EL (cell line): ENCODE measurements at regions not wholly inside any gene's neighbourhood (a gene's known extent, or its start where the extent isn't known, plus 50 kb on each side); places are given as distances from the start of the nearest gene placed in this dataset.

Source experiments
- DNase-seq: peaks from one replicate; pipeline ENCODE4 v3.0.0-alpha.2; 2016

GRCh38 chr10:1911771-1912170 lies 174.4 kb upstream of the ADARB2 start:
- no peak for DNase-seq

- DNase-seq, result no peak
Observed at GRCh38 chr10:1903982-1904381, 166.7 kb upstream of the ADARB2 start.

GRCh38 chr10:1896153-1896552 lies 158.8 kb upstream of the ADARB2 start:
- DNase-seq, result no peak

- DNase-seq, result no peak
Observed at GRCh38 chr10:1895691-1896090, 158.4 kb upstream of the ADARB2 start.

- DNase-seq, result no peak
Observed at GRCh38 chr10:1894912-1895311, 157.6 kb upstream of the ADARB2 start.

GRCh38 chr10:1893941-1894340 lies 156.6 kb upstream of the ADARB2 start:
- no peak for DNase-seq

- no peak for DNase-seq
Observed at GRCh38 chr10:1886039-1886438, 148.7 kb upstream of the ADARB2 start.

- DNase-seq, result no peak
Observed at GRCh38 chr10:1882728-1883127, 145.4 kb upstream of the ADARB2 start.

GRCh38 chr10:1882180-1882579 lies 144.9 kb upstream of the ADARB2 start:
- no peak for DNase-seq

- DNase-seq, result no peak
Observed at GRCh38 chr10:1881636-1882035, 144.3 kb upstream of the ADARB2 start.

GRCh38 chr10:1874533-1874932 lies 137.2 kb upstream of the ADARB2 start:
- DNase-seq, result no peak

GRCh38 chr10:1873661-1874315 lies 136.5 kb upstream of the ADARB2 start:
- no peak for DNase-seq

GRCh38 chr10:1872151-1872726 lies 134.9 kb upstream of the ADARB2 start:
- no peak for DNase-seq

- DNase-seq, result no peak
Observed at GRCh38 chr10:1870491-1870890, 133.2 kb upstream of the ADARB2 start.

GRCh38 chr10:1869861-1870260 lies 132.5 kb upstream of the ADARB2 start:
- DNase-seq, result no peak

- no peak for DNase-seq
Observed at GRCh38 chr10:1860351-1860750, 123.0 kb upstream of the ADARB2 start.

- no peak for DNase-seq
Observed at GRCh38 chr10:1858547-1858946, 121.2 kb upstream of the ADARB2 start.

- DNase-seq, result no peak
Observed at GRCh38 chr10:1858048-1858447, 120.7 kb upstream of the ADARB2 start.

GRCh38 chr10:1855911-1856310 lies 118.6 kb upstream of the ADARB2 start:
- DNase-seq, result no peak

GRCh38 chr10:1854271-1854670 lies 116.9 kb upstream of the ADARB2 start:
- no peak for DNase-seq

- no peak for DNase-seq
Observed at GRCh38 chr10:1853801-1854200, 116.5 kb upstream of the ADARB2 start.

- no peak for DNase-seq
Observed at GRCh38 chr10:1852841-1853240, 115.5 kb upstream of the ADARB2 start.

- no peak for DNase-seq
Observed at GRCh38 chr10:1851762-1852161, 114.4 kb upstream of the ADARB2 start.

GRCh38 chr10:1850971-1851527 lies 113.7 kb upstream of the ADARB2 start:
- DNase-seq, result no peak

- no peak for DNase-seq
Observed at GRCh38 chr10:1847361-1847760, 110.0 kb upstream of the ADARB2 start.
